GM18498 (cell line): ENCODE measurements at regions not wholly inside any gene's neighbourhood (a gene's known extent, or its start where the extent isn't known, plus 50 kb on each side); places are given as distances from the start of the nearest gene placed in this dataset.
"Not testable (repeated sequence)": the region's sequence is repeated elsewhere in the genome, so short reads cannot be mapped to it uniquely, and the experiment has no call there.

Source experiments
- ATAC-seq: cut with Tn5 transposase; IDR thresholded peaks from one replicate; pipeline ENCODE4 v1.9.1; 2021; ENCODE audit warnings: mild to moderate bottlenecking, moderate library complexity; ENCODE audit not compliant: unreplicated experiment

- no peak for ATAC-seq
Observed at GRCh38 chr13:65551208-65551607, 1678.9 kb downstream of the PCDH9 start.

- no peak for ATAC-seq
Observed at GRCh38 chr13:65540175-65540574, 1690.0 kb downstream of the PCDH9 start.

GRCh38 chr13:65535370-65535769 is 1694.8 kb downstream of the PCDH9 start:
- no peak for ATAC-seq

- ATAC-seq, result no peak
Observed at GRCh38 chr13:65532231-65532630, 1697.9 kb downstream of the PCDH9 start.

GRCh38 chr13:65530688-65531087 is 1699.4 kb downstream of the PCDH9 start:
- no peak for ATAC-seq

GRCh38 chr13:65529541-65529940 is 1700.6 kb downstream of the PCDH9 start:
- ATAC-seq, result no peak

GRCh38 chr13:65508745-65509144 is 1721.4 kb downstream of the PCDH9 start:
- ATAC-seq, result no peak

- no peak for ATAC-seq
Observed at GRCh38 chr13:65508338-65508737, 1721.8 kb downstream of the PCDH9 start.

- no peak for ATAC-seq
Observed at GRCh38 chr13:65505941-65506340, 1724.2 kb downstream of the PCDH9 start.

GRCh38 chr13:65504213-65504612 is 1725.9 kb downstream of the PCDH9 start:
- ATAC-seq, result no peak

- ATAC-seq, result no peak
Observed at GRCh38 chr13:65500481-65500880, 1729.7 kb downstream of the PCDH9 start.

- ATAC-seq, result no peak
Observed at GRCh38 chr13:65499256-65499655, 1730.9 kb downstream of the PCDH9 start.

GRCh38 chr13:65497265-65497664 is 1732.9 kb downstream of the PCDH9 start:
- ATAC-seq, result no peak

- not testable (repeated sequence) for ATAC-seq
Observed at GRCh38 chr13:65490725-65491124, 1739.4 kb downstream of the PCDH9 start.

- no peak for ATAC-seq
Observed at GRCh38 chr13:65488606-65489005, 1741.5 kb downstream of the PCDH9 start.

- ATAC-seq, result no peak
Observed at GRCh38 chr13:65479692-65480091, 1750.4 kb downstream of the PCDH9 start.

GRCh38 chr13:65473196-65473595 is 1756.9 kb downstream of the PCDH9 start:
- ATAC-seq, result no peak

GRCh38 chr13:65472336-65472735 is 1757.8 kb downstream of the PCDH9 start:
- no peak for ATAC-seq

GRCh38 chr13:65470781-65471180 is 1759.4 kb downstream of the PCDH9 start:
- no peak for ATAC-seq

GRCh38 chr13:65468628-65469027 is 1761.5 kb downstream of the PCDH9 start:
- ATAC-seq, result no peak

- ATAC-seq, result no peak
Observed at GRCh38 chr13:65461590-65461989, 1768.5 kb downstream of the PCDH9 start.

GRCh38 chr13:65460136-65460535 is 1770.0 kb downstream of the PCDH9 start:
- ATAC-seq, result no peak

GRCh38 chr13:65456150-65456912 is 1773.8 kb downstream of the PCDH9 start:
- ATAC-seq, result no peak
